Activated T-cell treated with anti-CD3 and anti-CD28 coated beads, Interleukin-2, amount 50 U/mL, for 48 hours (primary cell): ENCODE measurements at regions not wholly inside any gene's neighbourhood (a gene's known extent, or its start where the extent isn't known, plus 50 kb on each side); places are given as distances from the start of the nearest gene placed in this dataset.

Experiments used
- DNase-seq, 2 experiments: peaks; one replicate each; pipeline ENCODE4 v3.0.0-alpha.2; 2020

DNA sequence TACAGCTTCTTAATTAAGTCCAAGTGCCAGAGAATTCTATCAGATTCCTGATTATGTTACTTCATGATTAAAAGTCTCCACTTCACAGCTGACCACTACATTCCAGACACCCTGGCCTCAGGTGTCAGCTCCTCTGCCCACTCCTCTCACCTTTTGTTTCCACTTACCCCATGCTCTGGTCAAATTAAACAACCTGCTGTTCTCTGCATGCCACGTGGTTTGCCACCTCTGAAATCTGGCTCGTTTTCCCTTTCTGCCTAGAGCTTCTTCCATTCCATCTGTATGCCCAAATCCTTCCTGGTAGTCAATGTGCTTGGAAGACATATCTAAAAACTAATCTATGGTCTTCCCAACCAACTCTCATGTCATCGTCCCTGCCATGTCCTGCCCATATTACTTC is 158.6 kb downstream of the ICE1 start:
- DNase-seq = no peak

DNA sequence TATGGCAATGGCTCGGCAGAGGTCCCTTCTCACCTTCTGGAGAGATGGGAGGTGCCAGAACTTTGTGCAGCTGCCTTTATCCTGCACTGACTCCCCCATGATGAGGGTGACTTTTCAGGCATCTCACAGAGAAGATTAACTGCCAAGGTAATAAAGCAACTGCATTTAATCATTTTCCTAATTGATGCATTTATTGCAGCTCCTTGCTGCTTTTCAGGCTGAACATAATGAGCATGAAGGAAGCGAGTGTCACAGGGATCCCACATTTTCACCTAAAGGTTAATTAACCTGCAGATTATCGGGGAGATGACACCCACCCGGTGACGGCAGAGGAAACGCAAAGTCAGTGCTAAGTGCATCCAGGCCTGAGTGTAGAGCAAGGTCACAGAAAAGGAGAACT is 154.3 kb downstream of the ICE1 start:
- DNase-seq = no peak

DNA sequence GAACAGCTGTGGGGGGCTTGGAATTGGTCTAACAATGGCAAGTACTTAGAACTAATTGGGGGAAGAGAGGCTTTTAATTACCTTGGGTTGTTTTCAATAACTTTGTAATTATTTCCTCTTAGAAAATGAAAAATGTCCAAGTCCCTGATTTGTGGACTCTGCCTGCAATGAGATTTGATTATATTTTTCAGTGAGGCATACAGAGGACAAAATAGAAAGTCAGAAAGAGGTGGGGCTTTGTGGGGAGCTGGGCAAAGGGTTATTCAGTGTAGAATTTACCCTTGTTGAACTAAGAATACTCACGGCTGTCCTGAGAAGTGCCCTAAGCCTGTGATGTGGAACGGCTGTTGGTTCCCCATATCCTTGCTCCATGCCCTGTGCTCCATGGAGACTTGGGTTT is 153.0 kb downstream of the ICE1 start:
- no peak for DNase-seq

DNA sequence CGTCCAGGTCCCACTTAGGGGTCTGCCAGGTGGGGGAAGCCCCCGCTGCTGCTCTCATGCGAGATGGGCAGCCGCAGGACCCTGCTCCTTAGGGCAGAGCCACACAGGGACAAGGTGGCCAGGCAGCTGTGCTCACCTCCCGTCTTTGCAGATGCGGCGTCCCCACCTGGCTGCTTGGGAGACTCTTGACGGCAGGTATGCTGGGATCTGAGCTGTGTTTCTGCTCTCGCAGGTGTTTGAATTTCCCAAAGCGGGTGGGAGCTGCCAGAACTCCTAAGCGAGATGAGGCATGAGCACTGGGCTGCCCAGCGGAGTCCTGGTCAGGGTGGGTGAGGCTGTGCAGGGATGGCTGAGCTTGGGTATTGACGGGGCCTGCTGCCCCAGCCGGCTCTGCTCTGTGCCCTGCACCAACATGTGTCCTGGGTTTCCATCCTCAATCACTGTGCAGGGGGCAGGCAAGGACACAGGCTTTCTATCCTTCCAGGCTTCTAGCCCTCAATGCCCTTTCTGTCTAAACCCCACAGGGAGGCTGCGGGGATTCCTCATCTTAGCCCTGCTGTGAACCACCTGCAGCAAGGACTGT is 151.4 kb downstream of the ICE1 start:
- DNase-seq = no peak

DNA sequence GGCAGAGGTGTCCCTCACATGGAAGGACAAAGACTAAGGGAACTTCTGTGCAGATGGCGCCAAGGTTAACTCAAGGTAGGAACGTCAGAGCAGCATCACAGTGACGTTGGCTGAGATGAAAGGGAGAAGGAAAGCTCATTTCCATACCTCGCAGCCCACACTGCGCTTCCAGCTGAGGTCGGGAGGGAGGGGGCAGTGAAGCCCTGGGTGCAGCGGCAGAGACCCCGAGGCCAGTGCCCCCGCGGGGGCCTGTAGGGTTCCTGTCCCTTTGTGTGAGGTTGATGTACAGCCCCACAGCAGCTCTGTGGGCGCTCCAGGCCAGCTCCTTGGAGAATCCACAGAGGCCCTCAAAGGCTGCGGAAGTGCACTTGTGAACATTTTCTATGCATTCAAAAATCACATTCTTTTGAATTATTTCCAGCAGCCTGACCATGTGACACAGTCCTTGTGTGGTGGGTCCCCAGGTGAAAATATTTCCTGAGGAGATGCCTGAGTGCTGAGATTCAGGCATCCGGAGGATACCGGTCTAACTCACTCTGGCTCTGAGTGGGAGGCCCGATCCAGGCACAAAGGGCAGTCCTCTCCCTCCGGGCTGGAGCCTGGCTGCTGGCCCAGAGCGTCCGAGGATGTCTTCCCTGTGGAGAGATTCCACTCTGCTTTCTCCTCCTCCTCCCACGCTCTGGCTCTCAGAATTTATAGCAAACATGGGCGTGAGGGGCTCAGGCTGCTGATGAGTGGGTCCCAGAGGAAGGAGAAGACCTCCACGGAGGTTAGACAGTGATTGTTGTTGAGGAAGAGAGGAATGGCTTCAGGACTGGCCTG is 150.7 kb downstream of the ICE1 start:
- no peak for DNase-seq

DNA sequence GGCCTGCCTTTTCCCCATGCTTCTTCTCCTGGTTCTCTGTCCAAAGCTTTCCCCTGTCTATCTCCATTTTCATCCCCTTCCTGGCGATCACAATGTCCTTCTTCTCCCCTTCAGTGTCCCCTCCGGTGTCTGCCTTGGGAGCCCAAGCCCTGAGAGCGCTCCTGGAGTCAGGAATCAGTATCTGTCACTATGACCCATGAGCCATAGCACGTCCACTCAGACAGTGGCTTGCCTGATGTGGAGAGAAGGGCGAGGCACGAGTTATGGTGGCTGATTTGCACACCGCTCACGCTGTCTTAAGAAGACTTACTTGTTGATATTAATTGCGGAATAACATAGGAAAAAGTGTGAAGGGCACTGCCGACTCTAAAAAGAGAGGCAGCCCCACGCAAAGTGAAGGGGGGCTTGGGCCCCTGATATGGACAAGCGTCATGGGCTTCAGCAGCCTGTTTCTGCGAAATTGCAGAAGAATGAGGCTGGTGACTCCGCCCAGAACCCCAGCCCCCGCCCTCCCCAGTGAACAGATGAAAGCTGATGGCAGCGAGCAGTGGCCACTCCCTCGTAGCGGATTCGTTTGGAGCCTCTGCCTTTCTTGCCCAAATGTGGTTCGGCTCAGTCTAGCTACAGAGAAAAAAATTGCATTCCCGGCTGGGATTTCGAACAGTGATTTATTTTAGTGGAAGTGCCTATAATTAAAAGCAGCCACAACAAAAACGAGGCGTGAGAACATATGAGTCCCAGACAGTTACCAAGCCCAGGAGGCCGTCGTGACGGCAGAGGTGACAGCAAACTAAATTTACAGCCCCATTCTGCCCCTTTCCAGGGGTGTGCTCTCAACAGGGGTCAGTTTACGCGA is 149.8 kb downstream of the ICE1 start:
- DNase-seq = no peak

DNA sequence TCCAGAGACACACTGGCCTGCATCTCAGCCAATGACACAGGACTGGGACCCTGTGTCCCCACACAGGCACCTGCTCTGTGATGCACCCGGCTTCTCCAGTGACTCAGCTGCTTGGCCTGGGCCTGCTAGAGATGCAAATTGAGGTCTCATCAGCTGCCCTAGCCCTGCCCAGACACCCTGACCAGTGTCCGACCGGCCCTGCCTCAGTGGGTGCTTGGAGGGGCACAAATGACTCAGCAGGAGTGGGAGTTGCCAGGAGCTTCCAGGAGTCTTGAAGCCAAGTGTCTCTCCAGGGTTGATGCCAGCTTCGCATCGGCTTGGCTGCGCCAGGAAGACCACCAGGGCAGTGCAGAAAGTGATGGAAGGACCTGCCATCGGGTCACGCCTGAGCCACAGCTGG is 148.2 kb downstream of the ICE1 start:
- DNase-seq = no peak

DNA sequence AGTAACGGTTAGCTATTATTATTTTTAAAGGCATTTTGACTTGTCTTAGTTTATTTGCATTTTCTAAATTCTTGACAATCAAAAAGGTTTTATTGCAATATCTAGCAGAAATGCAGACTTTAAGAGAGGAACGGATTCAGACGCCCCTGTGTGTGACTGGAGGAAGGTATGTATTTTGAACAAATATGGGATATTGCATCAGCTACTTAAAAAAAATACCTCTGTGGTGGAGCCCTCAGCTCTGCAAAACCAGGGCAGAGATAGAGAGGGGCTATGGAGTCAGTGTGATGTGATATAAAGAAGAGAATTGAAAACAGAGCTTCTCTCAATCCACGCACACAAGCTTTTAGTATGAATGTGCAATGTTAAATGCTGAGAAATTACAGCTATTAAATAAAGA is 142.4 kb downstream of the ICE1 start:
- DNase-seq = no peak

DNA sequence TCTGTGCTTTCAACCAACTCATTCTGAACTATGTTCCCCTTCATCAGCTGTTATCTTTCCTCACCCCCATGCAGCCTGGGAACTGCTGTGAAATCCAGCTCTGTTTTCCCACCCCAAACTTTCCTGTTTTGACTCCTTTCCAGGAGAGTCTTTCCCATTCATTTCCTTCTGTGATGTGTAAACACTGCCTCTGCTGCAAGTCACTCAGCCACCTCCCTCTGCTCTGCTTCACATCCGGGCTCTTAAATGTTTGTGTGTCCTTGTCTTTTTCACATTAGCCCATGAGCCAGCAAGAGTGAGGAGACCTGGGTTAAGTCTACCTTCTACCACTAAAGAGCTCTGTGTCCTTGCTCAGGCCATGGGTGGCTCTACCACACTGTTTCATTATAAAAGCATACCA is 137.5 kb downstream of the ICE1 start:
- DNase-seq = no peak

DNA sequence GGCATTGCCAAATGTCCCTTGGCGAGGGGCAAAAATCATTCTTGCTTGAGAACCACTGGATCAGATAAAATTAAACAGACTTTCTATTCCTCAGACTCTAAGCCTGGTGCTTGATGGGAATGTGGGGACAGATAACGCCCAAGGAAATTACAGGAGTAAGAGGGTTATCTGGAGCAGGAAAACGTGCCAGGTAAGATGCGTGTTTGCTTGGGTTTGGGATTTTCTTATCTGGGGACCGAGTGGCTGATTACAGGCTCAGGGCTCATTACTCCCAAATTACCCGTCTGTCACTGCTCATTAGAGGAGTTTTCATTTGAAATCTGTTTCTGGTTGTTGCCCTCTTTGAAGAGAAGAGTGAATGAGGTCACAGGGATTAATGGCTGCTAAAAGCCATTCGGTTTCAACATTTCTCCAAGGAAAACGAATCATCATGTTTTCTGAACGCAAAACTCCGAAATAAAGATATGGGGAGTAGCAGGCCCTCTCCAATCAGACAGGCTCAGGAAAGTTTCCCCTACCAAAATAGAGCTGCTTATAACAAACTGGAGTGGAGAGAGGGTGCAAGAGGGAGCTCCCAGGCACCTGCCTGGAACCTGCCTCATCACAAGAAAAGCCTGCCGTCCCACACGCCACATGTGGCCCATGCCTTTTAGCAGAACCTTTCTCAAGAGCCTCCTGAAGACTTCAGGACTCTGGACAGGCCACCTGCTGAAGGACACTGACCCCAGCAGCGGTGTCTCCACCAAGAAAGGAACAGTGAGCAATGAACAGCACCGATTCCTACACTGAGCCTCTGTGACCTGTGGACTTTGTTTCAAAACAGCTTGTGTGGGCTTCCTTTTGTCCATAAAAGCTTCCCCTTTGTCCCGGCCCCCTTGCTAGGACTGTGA is 136.4 kb downstream of the ICE1 start:
- no peak for DNase-seq

DNA sequence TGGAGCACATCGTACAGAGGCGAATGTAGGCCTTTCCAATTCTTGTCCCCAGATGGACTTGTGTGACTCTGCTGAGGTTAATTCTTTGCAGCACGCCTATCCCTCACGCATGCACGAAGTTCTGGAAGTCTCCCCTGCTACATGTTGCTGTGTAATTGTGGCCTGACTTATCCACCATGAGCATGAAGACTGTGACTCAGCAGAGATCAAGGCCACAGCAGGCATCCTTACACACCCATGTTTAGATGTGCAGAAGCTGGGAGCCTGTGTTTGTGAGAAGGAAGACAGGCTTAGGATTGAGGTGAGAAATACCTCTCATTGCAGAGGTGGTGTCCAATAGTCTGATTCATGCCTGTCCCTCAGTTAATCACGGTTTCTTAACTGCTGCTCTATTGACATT is 135.6 kb downstream of the ICE1 start:
- no peak for DNase-seq

DNA sequence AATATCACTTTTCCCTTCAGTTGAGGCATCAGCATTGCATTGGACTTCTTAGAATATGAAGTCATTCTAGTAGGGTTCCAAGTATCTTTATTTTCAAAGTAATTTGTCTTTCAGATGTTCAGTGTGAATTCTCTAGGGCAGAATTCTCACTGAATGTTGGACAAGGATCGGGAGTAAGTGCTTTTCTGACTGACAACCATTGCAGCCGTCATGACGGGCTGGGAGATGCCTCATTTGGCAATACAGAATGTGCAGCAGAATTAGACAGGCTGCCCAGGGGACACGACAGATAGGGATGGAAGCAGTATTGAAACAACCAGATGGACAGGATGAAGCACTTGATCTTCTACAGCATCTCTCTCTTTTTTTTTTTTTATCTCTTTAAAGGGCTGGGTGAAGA is 129.0 kb downstream of the ICE1 start:
- no peak for DNase-seq

DNA sequence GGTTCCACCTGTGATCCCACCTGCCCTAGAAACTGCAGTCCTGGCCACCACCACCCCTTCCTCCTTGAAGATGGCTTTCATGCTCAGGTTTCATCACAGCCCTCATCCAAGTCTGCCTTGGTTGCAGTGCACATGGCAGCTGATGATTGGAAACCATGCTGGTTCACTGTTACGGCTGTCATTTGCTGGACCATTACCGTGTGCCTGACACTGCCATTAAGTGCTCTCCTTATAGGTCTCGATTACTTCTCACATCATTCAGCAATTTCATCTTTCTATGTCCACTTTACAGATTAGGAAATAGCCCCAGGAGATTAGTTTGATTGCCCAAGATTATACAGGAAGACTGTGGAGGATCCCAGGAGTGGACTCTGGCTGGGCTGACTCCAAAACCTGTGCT is 123.9 kb downstream of the ICE1 start:
- DNase-seq = no peak

DNA sequence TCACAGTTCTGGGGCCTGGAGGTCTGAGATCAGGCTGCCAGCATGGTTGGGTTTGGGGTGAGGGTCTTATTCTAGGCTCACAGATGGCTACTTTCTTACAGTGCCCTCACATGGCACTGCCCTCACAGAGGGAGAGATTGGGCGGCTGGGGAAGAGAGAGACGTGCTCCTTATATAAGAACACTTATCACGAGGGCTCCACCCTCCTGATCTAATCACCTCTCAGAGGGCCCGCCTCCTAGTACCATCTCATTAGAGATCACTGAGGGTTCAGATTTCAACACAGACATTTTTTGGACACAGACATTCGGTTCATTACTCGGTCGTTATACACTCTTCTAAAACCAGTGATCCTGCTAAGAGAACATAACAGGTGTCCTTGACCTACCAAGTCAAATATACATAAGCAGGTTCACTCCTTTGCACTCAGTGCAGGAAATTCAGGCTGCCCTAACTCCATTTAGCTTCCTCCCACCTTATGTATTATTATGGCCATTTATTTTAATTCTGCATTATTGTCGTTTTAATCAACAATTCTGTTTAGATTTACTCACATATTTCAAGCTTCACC is 121.7 kb downstream of the ICE1 start:
- DNase-seq = no peak

DNA sequence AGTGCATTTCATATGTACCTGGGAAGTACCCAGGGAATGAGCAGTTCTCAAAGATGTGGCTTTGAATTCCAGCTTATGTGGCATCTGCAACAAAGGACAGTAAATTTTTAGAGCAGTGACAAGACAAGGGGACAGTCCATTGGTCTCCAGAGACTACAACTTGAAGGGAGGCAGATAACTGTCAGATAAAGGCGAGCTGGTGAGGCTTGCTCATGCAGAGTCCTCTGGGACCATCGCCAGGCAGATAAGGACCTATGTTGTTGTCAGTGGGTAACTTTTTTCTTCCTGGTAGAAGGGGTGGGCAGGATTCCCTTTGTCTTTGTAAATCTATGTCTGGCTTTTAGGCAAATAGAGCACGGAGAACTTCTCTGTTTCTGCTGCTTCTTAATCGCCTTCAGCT is 120.2 kb downstream of the ICE1 start:
- no peak for DNase-seq

DNA sequence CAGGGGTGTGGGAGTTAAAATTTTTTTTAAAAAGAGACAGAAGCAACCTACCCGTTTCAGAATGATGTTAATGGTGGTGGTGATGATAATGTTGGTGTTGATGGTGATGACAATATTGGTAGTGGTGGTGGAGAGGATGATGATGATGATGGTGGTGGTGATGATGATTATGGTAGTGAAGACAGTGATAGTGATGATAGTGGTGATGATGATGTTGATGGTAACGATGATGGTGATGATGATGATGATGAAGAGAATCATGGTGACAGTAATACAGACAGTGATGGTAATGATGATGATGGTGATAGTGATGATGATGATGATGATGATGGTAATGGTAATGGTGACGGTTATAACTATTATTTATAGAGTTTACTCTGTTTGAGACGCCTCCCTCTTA is 117.6 kb downstream of the ICE1 start:
- DNase-seq = no peak
